Neural cell (in vitro differentiated cells): ENCODE measurements at regions not wholly inside any gene's neighbourhood (a gene's known extent, or its start where the extent isn't known, plus 50 kb on each side); places are given as distances from the start of the nearest gene placed in this dataset.

Experiments used
- H2AFZ ChIP-seq: fragments of 200-600, 300-800 bp; sonication (generic), shearing (Covaris generic); 2 replicates; pipeline ENCODE4 v1.6.0; 2014; ENCODE audit warnings: low read depth, mild to moderate bottlenecking, antibody characterized with exemption, low read length, moderate library complexity
- H3F3A ChIP-seq: fragments of 200-600 bp; shearing (Covaris generic); 2 replicates; pipeline ENCODE4 v1.6.1; 2016; ENCODE audit warnings: mild to moderate bottlenecking, moderate library complexity, mixed read lengths, antibody characterized with exemption, low read length; ENCODE audit not compliant: insufficient read depth, poor library complexity, severe bottlenecking
- H3K27ac ChIP-seq: fragments of 200-600, 300-800 bp; sonication (generic), shearing (Covaris generic); 2 replicates; pipeline ENCODE4 v1.5.1; 2014; ENCODE audit warnings: mild to moderate bottlenecking, low read length, moderate library complexity
- H3K27me3 ChIP-seq: fragments of 300-800, 200-600 bp; sonication (generic), shearing (Covaris generic); 2 replicates; pipeline ENCODE4 v1.6.0; 2014; ENCODE audit warnings: mild to moderate bottlenecking, low read depth, low read length, moderate library complexity; ENCODE audit not compliant: insufficient read depth
- H3K36me3 ChIP-seq: fragments of 300-800, 200-600 bp; sonication (generic), shearing (Covaris generic); 2 replicates; pipeline ENCODE4 v1.5.1; 2014; ENCODE audit warnings: mild to moderate bottlenecking, antibody characterized with exemption, low read length, moderate library complexity; ENCODE audit not compliant: insufficient read depth
- H3K4me2 ChIP-seq: fragments of 300-800, 200-600 bp; sonication (generic), shearing (Covaris generic); 2 replicates; pipeline ENCODE4 v1.6.0; 2014; ENCODE audit warnings: mild to moderate bottlenecking, low read length
- H3K4me3 ChIP-seq: fragments of 300-800, 200-600 bp; sonication (generic), shearing (Covaris generic); 2 replicates; pipeline ENCODE4 v1.5.1; 2014; ENCODE audit warnings: mild to moderate bottlenecking, low read length, moderate library complexity
- H3K79me2 ChIP-seq: fragments of 200-600 bp; shearing (Covaris generic); replicated peaks from 2 replicates; pipeline ENCODE4 v1.6.0; 2014; ENCODE audit warnings: mild to moderate bottlenecking, low read length, moderate library complexity; ENCODE audit not compliant: insufficient read depth
- H3K9ac ChIP-seq: fragments of 300-800, 200-600 bp; sonication (generic), shearing (Covaris generic); 2 replicates; pipeline ENCODE4 v1.6.1; 2016; ENCODE audit warnings: mild to moderate bottlenecking, low read length, mixed read lengths
- H3K9me2 ChIP-seq: fragments of 200-600 bp; shearing (Covaris generic); 2 replicates; pipeline ENCODE4 v1.6.1; 2016; ENCODE audit warnings: mild to moderate bottlenecking, low read length, mixed read lengths; ENCODE audit not compliant: insufficient read depth
- H3K9me3 ChIP-seq: fragments of 200-600, 300-800 bp; sonication (generic), shearing (Covaris generic); 2 replicates; pipeline ENCODE4 v1.6.1; 2016; ENCODE audit warnings: mild to moderate bottlenecking, mixed run types, low read length, moderate library complexity, mixed read lengths
- H4K20me1 ChIP-seq: fragments of 200-600 bp; shearing (Covaris generic); 2 replicates; pipeline ENCODE4 v1.6.1; 2016; ENCODE audit warnings: mild to moderate bottlenecking, mixed run types; ENCODE audit not compliant: insufficient read depth
- EP300 ChIP-seq: fragments of 450-650 bp; conservative IDR thresholded peaks from 2 replicates; pipeline ENCODE4 v1.6.1; 2014; ENCODE audit warnings: antibody characterized with exemption, mild to moderate bottlenecking, moderate library complexity; ENCODE audit not compliant: poor library complexity, severe bottlenecking
- EZH2 ChIP-seq: fragments of 200-600, 300-800 bp; shearing (Covaris generic), sonication (generic); IDR thresholded peaks from 2 replicates; pipeline ENCODE4 v1.6.1; 2014; ENCODE audit warnings: antibody characterized with exemption, low read length, borderline replicate concordance, mild to moderate bottlenecking; ENCODE audit not compliant: insufficient read depth, poor library complexity, severe bottlenecking
- MXI1 ChIP-seq: fragments of 450-650 bp; conservative IDR thresholded peaks from 2 replicates; pipeline ENCODE4 v1.6.1; 2014; ENCODE audit warnings: antibody characterized with exemption, mild to moderate bottlenecking; ENCODE audit not compliant: poor library complexity, severe bottlenecking
- POLR2AphosphoS5 ChIP-seq: IDR thresholded peaks from 2 replicates; pipeline ENCODE4 v1.6.1; 2012
- RAD21 ChIP-seq: fragments of 450-650 bp; conservative IDR thresholded peaks from 2 replicates; pipeline ENCODE4 v1.6.1; 2014; ENCODE audit warnings: antibody characterized with exemption, mild to moderate bottlenecking, moderate library complexity
- SMC3 ChIP-seq: fragments of 450-650 bp; conservative IDR thresholded peaks from 2 replicates; pipeline ENCODE4 v1.6.1; 2014; ENCODE audit warnings: antibody characterized with exemption, mild to moderate bottlenecking, moderate library complexity; ENCODE audit not compliant: poor library complexity
- TAF1 ChIP-seq: IDR thresholded peaks from 2 replicates; pipeline ENCODE4 v1.6.1; 2012; ENCODE audit warnings: low read depth
- TF ChIP-seq, protein P1 (sequence below): fragments of 450-650 bp; IDR thresholded peaks from 2 replicates; pipeline ENCODE4 v1.5.1; 2014; ENCODE audit warnings: antibody characterized with exemption, mild to moderate bottlenecking, moderate library complexity; ENCODE audit not compliant: poor library complexity, severe bottlenecking
- TF ChIP-seq, protein P2 (sequence below): IDR thresholded peaks from 2 replicates; pipeline ENCODE4 v1.6.1; 2012; ENCODE audit warnings: borderline replicate concordance

DNA sequence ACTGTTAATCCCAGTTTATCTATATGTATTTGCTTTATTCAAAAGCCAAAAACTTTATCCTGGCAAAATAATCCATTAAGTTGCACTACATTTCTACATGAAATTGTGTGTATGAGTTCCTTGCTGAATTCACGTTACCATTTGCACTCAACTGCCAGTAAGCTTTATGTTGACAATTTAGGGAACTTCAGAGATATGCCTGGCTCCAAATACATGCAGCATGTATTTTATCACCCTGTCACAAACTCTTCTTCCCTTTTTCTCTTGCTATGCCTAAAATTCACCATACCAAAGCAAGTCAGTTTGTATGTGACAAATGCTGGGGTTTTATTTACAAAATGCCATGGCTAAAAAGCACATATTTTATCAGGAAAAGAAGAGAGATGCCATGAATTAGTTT is 157.6 kb upstream of the CDH2 start:
- Histone ChIP-seq H3K4me2 (no peak overlapping the region), H3K9ac (no peak overlapping the region), H2AFZ (no peak overlapping the region), H3K9me3 (no peaks in the 10 kb centered on the region), H3K36me3 (no peaks in the 10 kb centered on the region), H4K20me1 (no peaks in the 10 kb centered on the region), H3K4me3 (no peak overlapping the region), H3K27me3 (no peaks in the 10 kb centered on the region), H3F3A (no peaks in the 10 kb centered on the region), H3K27ac (no peak overlapping the region), H3K79me2 (no peaks in the 10 kb centered on the region), H3K9me2 (no peaks in the 10 kb centered on the region)
- TF ChIP-seq, protein P1, sequence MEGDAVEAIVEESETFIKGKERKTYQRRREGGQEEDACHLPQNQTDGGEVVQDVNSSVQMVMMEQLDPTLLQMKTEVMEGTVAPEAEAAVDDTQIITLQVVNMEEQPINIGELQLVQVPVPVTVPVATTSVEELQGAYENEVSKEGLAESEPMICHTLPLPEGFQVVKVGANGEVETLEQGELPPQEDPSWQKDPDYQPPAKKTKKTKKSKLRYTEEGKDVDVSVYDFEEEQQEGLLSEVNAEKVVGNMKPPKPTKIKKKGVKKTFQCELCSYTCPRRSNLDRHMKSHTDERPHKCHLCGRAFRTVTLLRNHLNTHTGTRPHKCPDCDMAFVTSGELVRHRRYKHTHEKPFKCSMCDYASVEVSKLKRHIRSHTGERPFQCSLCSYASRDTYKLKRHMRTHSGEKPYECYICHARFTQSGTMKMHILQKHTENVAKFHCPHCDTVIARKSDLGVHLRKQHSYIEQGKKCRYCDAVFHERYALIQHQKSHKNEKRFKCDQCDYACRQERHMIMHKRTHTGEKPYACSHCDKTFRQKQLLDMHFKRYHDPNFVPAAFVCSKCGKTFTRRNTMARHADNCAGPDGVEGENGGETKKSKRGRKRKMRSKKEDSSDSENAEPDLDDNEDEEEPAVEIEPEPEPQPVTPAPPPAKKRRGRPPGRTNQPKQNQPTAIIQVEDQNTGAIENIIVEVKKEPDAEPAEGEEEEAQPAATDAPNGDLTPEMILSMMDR, result no peak
- TF ChIP-seq EZH2 (no peak), TAF1 (no peak), EP300 (no peak), MXI1 (no peak), SMC3 (no peak), POLR2AphosphoS5 (no peak)
- TF ChIP-seq, protein P2, sequence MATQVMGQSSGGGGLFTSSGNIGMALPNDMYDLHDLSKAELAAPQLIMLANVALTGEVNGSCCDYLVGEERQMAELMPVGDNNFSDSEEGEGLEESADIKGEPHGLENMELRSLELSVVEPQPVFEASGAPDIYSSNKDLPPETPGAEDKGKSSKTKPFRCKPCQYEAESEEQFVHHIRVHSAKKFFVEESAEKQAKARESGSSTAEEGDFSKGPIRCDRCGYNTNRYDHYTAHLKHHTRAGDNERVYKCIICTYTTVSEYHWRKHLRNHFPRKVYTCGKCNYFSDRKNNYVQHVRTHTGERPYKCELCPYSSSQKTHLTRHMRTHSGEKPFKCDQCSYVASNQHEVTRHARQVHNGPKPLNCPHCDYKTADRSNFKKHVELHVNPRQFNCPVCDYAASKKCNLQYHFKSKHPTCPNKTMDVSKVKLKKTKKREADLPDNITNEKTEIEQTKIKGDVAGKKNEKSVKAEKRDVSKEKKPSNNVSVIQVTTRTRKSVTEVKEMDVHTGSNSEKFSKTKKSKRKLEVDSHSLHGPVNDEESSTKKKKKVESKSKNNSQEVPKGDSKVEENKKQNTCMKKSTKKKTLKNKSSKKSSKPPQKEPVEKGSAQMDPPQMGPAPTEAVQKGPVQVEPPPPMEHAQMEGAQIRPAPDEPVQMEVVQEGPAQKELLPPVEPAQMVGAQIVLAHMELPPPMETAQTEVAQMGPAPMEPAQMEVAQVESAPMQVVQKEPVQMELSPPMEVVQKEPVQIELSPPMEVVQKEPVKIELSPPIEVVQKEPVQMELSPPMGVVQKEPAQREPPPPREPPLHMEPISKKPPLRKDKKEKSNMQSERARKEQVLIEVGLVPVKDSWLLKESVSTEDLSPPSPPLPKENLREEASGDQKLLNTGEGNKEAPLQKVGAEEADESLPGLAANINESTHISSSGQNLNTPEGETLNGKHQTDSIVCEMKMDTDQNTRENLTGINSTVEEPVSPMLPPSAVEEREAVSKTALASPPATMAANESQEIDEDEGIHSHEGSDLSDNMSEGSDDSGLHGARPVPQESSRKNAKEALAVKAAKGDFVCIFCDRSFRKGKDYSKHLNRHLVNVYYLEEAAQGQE, result no peak

DNA sequence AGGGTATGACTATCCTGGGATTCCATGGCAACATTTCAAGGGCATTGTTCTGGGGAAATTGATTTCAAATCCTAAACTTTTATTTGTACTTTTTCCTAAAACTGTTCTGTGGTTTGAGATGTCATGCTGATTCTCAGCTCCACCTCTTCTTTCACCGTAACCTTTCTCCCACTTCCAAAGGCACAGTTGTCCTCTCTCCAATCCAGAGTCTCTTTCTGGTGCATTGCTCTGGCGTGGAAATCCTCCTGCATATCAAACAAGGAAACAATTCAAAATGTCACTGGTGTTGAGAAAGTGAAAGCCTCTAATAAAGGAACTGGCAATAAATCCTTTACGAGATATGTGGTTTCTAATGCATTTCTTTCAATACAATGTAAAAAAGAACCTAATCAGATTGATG is 155.1 kb upstream of the CDH2 start:
- no peak overlapping the region for H2AFZ ChIP-seq
- H4K20me1 ChIP-seq, result no peaks in the 10 kb centered on the region
- TF ChIP-seq SMC3 (no peak), TAF1 (no peak), MXI1 (no peak), EP300 (no peak), RAD21 (no peak), EZH2 (no peak)
- TF ChIP-seq, protein P2, result no peak
- TF ChIP-seq, protein P1, result no peak
- H3K27ac ChIP-seq, result no peak overlapping the region
- H3K9ac ChIP-seq, result no peak overlapping the region
- H3K9me3 ChIP-seq, result no peaks in the 10 kb centered on the region
- H3K9me2 ChIP-seq, result no peaks in the 10 kb centered on the region
- H3K27me3 ChIP-seq, result no peaks in the 10 kb centered on the region
- H3K79me2 ChIP-seq, result no peaks in the 10 kb centered on the region
- no peak overlapping the region for H3K4me2 ChIP-seq
- no peak overlapping the region for H3K4me3 ChIP-seq
- H3K36me3 ChIP-seq, result no peaks in the 10 kb centered on the region
- H3F3A ChIP-seq, result no peaks in the 10 kb centered on the region
